ENCODE measurements at regions not wholly inside any gene's neighbourhood (a gene's known extent, or its start where the extent isn't known, plus 50 kb on each side); places are given as distances from the start of the nearest gene placed in this dataset.

DNA sequence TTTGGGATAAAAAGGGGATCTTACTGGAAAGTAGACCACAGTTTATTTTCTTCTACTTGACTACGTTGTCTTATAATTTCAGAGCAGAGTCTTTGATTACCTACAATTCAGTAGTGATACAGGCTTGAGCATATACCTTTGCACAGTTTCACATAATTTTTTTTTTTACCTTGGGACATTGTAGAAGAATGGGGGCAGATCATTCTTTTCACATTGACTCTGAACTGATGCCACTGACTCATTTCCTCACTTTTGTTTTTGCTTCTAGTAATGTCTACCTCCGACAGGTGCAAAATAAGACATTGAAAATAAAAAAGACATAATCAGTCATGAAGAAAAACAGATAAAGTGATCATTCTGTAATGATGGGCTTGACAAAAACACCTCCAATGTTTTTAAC is 688.3 kb upstream of the CHORDC1 start:
- H3K4me3 ChIP-seq, result no peak overlapping the region
- H3K4me1 ChIP-seq, result no peaks in the 10 kb centered on the region
- DNase-seq (ENCODE audit: low spot score in 2 of 2), result no peak
- no peaks in the 10 kb centered on the region for H3K27me3 ChIP-seq
- H3K27ac ChIP-seq, result no peak overlapping the region
- H3K9me3 ChIP-seq, result no peaks in the 10 kb centered on the region
- intact Hi-C loops (cut with DNase I), result no loop called here
- H3K36me3 ChIP-seq, result no peaks in the 10 kb centered on the region
- TF ChIP-seq, protein P1, sequence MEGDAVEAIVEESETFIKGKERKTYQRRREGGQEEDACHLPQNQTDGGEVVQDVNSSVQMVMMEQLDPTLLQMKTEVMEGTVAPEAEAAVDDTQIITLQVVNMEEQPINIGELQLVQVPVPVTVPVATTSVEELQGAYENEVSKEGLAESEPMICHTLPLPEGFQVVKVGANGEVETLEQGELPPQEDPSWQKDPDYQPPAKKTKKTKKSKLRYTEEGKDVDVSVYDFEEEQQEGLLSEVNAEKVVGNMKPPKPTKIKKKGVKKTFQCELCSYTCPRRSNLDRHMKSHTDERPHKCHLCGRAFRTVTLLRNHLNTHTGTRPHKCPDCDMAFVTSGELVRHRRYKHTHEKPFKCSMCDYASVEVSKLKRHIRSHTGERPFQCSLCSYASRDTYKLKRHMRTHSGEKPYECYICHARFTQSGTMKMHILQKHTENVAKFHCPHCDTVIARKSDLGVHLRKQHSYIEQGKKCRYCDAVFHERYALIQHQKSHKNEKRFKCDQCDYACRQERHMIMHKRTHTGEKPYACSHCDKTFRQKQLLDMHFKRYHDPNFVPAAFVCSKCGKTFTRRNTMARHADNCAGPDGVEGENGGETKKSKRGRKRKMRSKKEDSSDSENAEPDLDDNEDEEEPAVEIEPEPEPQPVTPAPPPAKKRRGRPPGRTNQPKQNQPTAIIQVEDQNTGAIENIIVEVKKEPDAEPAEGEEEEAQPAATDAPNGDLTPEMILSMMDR (IDR thresholded peaks at IDR 0.05), result no peak

- no peaks in the 10 kb centered on the region for H3K36me3 ChIP-seq
- no peak for DNase-seq (ENCODE audit: low spot score in 2 of 2)
- no peaks in the 10 kb centered on the region for H3K27me3 ChIP-seq
- TF ChIP-seq, protein P1 (IDR thresholded peaks at IDR 0.05), result no peak
- no peaks in the 10 kb centered on the region for H3K4me1 ChIP-seq
- H3K9me3 ChIP-seq, result no peaks in the 10 kb centered on the region
- intact Hi-C loops (cut with DNase I), result no loop called here
- no peak overlapping the region for H3K4me3 ChIP-seq
- H3K27ac ChIP-seq, result no peak overlapping the region
These were observed 685.2 kb upstream of the CHORDC1 start for GRCh38 chr11:90908074-90908473.

DNA sequence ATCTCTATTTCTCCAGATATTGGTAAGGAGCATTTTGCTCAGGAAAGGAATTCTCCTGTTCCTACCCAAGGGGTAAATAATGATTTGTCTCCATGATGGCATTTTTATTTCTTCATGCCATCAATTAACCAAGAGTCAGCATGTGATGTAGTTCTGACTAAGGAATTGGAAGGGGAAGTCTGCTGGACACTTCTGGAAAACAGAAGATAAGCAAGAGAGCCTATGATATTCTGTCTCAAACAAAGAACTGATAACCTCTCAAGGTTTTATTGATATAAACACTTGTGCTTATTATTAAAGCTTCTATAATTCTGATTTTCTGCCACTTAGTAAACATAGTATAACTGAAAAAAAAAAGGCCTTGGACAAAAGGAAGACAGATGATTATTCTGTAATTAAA is 673.0 kb upstream of the CHORDC1 start:
- no peaks in the 10 kb centered on the region for H3K9me3 ChIP-seq
- H3K36me3 ChIP-seq, result no peaks in the 10 kb centered on the region
- no peaks in the 10 kb centered on the region for H3K4me1 ChIP-seq
- TF ChIP-seq, protein P1 (IDR thresholded peaks at IDR 0.05), result no peak
- DNase-seq (ENCODE audit: low spot score in 2 of 2), result no peak
- no peaks in the 10 kb centered on the region for H3K27me3 ChIP-seq
- intact Hi-C loops (cut with DNase I), result no loop called here
- no peak overlapping the region for H3K27ac ChIP-seq
- no peak overlapping the region for H3K4me3 ChIP-seq

DNA sequence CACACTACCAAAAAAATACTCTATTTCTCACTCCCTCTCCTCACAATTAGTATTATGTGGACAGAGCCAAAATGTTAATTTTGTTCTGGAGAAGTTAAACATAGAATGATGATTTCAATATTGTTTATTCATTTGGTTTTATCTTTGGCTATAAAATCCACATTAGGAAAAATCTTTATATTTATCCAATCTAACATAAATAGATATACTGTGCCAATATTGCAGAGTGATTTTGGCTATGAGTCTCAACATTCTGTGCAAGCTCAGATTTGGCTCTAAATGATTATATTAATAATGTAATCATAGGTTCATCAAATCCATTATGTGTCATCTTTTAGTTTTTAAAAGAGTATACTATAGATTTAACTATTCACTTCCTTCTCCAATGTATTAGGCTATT is 667.5 kb upstream of the CHORDC1 start:
- DNase-seq (ENCODE audit: low spot score in 2 of 2), result no peak
- TF ChIP-seq, protein P1 (IDR thresholded peaks at IDR 0.05), result no peak
- Histone ChIP-seq H3K4me3 (no peak overlapping the region), H3K4me1 (no peaks in the 10 kb centered on the region), H3K27ac (no peak overlapping the region), H3K36me3 (no peaks in the 10 kb centered on the region), H3K9me3 (no peaks in the 10 kb centered on the region), H3K27me3 (no peaks in the 10 kb centered on the region)
- intact Hi-C loops (cut with DNase I), result no loop called here

- Histone ChIP-seq H3K4me1 (no peaks in the 10 kb centered on the region), H3K4me3 (no peak overlapping the region), H3K27ac (no peak overlapping the region), H3K27me3 (no peaks in the 10 kb centered on the region), H3K9me3 (no peaks in the 10 kb centered on the region), H3K36me3 (no peaks in the 10 kb centered on the region)
- no peak for DNase-seq (ENCODE audit: low spot score in 2 of 2)
- TF ChIP-seq, protein P1 (IDR thresholded peaks at IDR 0.05), result no peak
- intact Hi-C loops (cut with DNase I), result no loop called here
These were observed 661.3 kb upstream of the CHORDC1 start for GRCh38 chr11:90884181-90884580.

GRCh38 chr11:90874986-90875385 is 652.1 kb upstream of the CHORDC1 start:
- intact Hi-C loops (cut with DNase I), result no loop called here

More at GRCh38 chr11:90874986-90875385, 652.1 kb upstream of the CHORDC1 start:
- Histone ChIP-seq H3K36me3 (no peaks in the 10 kb centered on the region), H3K4me3 (no peak overlapping the region), H3K27ac (no peak overlapping the region), H3K27me3 (no peaks in the 10 kb centered on the region), H3K4me1 (no peaks in the 10 kb centered on the region), H3K9me3 (no peaks in the 10 kb centered on the region)
- no peak for DNase-seq (ENCODE audit: low spot score in 2 of 2)
- TF ChIP-seq, protein P1 (IDR thresholded peaks at IDR 0.05), result no peak

Data from ascending aorta (tissue), 2 donors.